Coronary artery (tissue), 2 donors: ENCODE measurements at regions not wholly inside any gene's neighbourhood (a gene's known extent, or its start where the extent isn't known, plus 50 kb on each side); places are given as distances from the start of the nearest gene placed in this dataset.
"Not testable (repeated sequence)": the region's sequence is repeated elsewhere in the genome, so short reads cannot be mapped to it uniquely, and the experiment has no call there.

ENCODE experiments used
- DNase-seq: peaks from one replicate; pipeline ENCODE4 v3.0.0-alpha.2; 2017; ENCODE audit warnings: low spot score
- H3K27ac ChIP-seq, 2 donors: fragments of 200-600 bp; sonication (generic); one replicate each; pipeline ENCODE4 v1.5.1; 2016 to 2019
- H3K4me3 ChIP-seq: fragments of 200-600 bp; sonication (generic); 2 replicates; pipeline ENCODE4 v1.5.1; 2016; ENCODE audit warnings: mild to moderate bottlenecking, moderate library complexity
- CTCF ChIP-seq: fragments of 200-600 bp; sonication (generic); IDR thresholded peaks from one replicate; pipeline ENCODE4 v1.5.1; 2019; ENCODE audit warnings: antibody characterized with exemption

GRCh38 chr2:180873219-180873618, 107.2 kb upstream of the UBE2E3 start:
- Histone ChIP-seq H3K4me3 (no peak overlapping the region), H3K27ac (no peak overlapping the region)
- TF ChIP-seq CTCF: no peak
- DNase-seq: no peak

- H3K27ac ChIP-seq, DNase-seq, H3K4me3 ChIP-seq: not testable (repeated sequence)
Observed at GRCh38 chr2:180872781-180873180, 107.6 kb upstream of the UBE2E3 start.

- no peak for TF ChIP-seq CTCF
- H3K4me3 ChIP-seq: no peak overlapping the region
- no peak overlapping the region for H3K27ac ChIP-seq
- DNase-seq: no peak
Observed at GRCh38 chr2:180872255-180872654, 108.2 kb upstream of the UBE2E3 start.

GRCh38 chr2:180871649-180872048, 108.8 kb upstream of the UBE2E3 start:
- no peak overlapping the region for H3K27ac ChIP-seq
- no peak for DNase-seq
- TF ChIP-seq CTCF: no peak
- H3K4me3 ChIP-seq: no peak overlapping the region

GRCh38 chr2:180849851-180850250, 130.6 kb upstream of the UBE2E3 start:
- H3K27ac ChIP-seq: no peak overlapping the region
- no peak for DNase-seq
- no peak overlapping the region for H3K4me3 ChIP-seq
- no peak for TF ChIP-seq CTCF

- no peak for DNase-seq
- no peak for TF ChIP-seq CTCF
- Histone ChIP-seq H3K27ac (no peak overlapping the region), H3K4me3 (no peak overlapping the region)
Observed at GRCh38 chr2:180848393-180848792, 132.0 kb upstream of the UBE2E3 start.

- H3K27ac ChIP-seq: no peak overlapping the region
- TF ChIP-seq CTCF: no peak
- DNase-seq: no peak
- no peak overlapping the region for H3K4me3 ChIP-seq
Observed at GRCh38 chr2:180846756-180847472, 133.5 kb upstream of the UBE2E3 start.
